Loucy (cell line): ENCODE measurements at regions not wholly inside any gene's neighbourhood (a gene's known extent, or its start where the extent isn't known, plus 50 kb on each side); places are given as distances from the start of the nearest gene placed in this dataset.

Experiments
- H2AFZ ChIP-seq: fragments of 200-600 bp; sonication (generic); 2 replicates; pipeline ENCODE4 v1.6.0; 2016; ENCODE audit warnings: antibody characterized with exemption, mild to moderate bottlenecking, low read length, moderate library complexity
- H3F3A ChIP-seq: fragments of 200-600 bp; 2 replicates; pipeline ENCODE4 v1.6.0; 2016; ENCODE audit warnings: antibody characterized with exemption, low read depth, mild to moderate bottlenecking
- H3K27me3 ChIP-seq: fragments of 200-600 bp; sonication (generic); 2 replicates; pipeline ENCODE4 v1.6.1; 2014; ENCODE audit warnings: low read length, mild to moderate bottlenecking; ENCODE audit not compliant: insufficient read depth, poor library complexity, severe bottlenecking
- H3K36me3 ChIP-seq: fragments of 200-600 bp; sonication (generic); 2 replicates; pipeline ENCODE4 v1.6.1; 2016; ENCODE audit warnings: low read length; ENCODE audit not compliant: insufficient read depth
- H3K4me1 ChIP-seq: fragments of 200-600 bp; sonication (generic); 2 replicates; pipeline ENCODE4 v1.5.1; 2014; ENCODE audit warnings: low read length, mild to moderate bottlenecking; ENCODE audit not compliant: insufficient read depth, poor library complexity, severe bottlenecking
- H3K4me2 ChIP-seq: fragments of 200-600 bp; sonication (generic); 2 replicates; pipeline ENCODE4 v1.6.0; 2014; ENCODE audit warnings: antibody characterized with exemption, low read length, low read depth, mild to moderate bottlenecking; ENCODE audit not compliant: poor library complexity, severe bottlenecking
- H3K4me3 ChIP-seq: fragments of 200-600 bp; sonication (generic); 2 replicates; pipeline ENCODE4 v1.5.1; 2014; ENCODE audit warnings: low read length, mild to moderate bottlenecking, mixed read lengths; ENCODE audit not compliant: poor library complexity, severe bottlenecking
- H3K79me2 ChIP-seq: fragments of 200-600 bp; sonication (generic); 2 replicates; pipeline ENCODE4 v1.6.1; 2014; ENCODE audit warnings: low read length; ENCODE audit not compliant: insufficient read depth
- H3K9ac ChIP-seq: fragments of 200-600 bp; sonication (generic); 2 replicates; pipeline ENCODE4 v1.6.0; 2014; ENCODE audit warnings: mild to moderate bottlenecking, low read depth, low read length, moderate library complexity; ENCODE audit not compliant: poor library complexity, severe bottlenecking
- H3K9me2 ChIP-seq: fragments of 200-600 bp; sonication (generic); replicated peaks from 2 replicates; pipeline ENCODE4 v1.6.1; 2016; ENCODE audit warnings: low read depth, low read length, mixed read lengths
- H3K9me3 ChIP-seq: fragments of 200-600 bp; sonication (generic); 2 replicates; pipeline ENCODE4 v1.6.1; 2014; ENCODE audit warnings: mild to moderate bottlenecking, antibody characterized with exemption, low read length, low read depth; ENCODE audit not compliant: insufficient read depth
- H4K20me1 ChIP-seq: fragments of 200-600 bp; sonication (generic); 2 replicates; pipeline ENCODE4 v1.6.0; 2014; ENCODE audit warnings: antibody characterized with exemption, low read length, mild to moderate bottlenecking; ENCODE audit not compliant: insufficient read depth, poor library complexity, severe bottlenecking
- CTCF ChIP-seq: fragments of 200-600 bp; sonication (generic); conservative IDR thresholded peaks from 2 replicates; pipeline ENCODE4 v1.5.1; 2014; ENCODE audit warnings: mild to moderate bottlenecking, antibody characterized with exemption, low read length
- EZH2phosphoT487 ChIP-seq: fragments of 200-600 bp; IDR thresholded peaks from 2 replicates; pipeline ENCODE4 v1.6.1; 2018; ENCODE audit warnings: antibody characterized with exemption, mild to moderate bottlenecking, moderate library complexity, borderline replicate concordance

- no peak for TF ChIP-seq EZH2phosphoT487
- no peak for TF ChIP-seq CTCF
- Histone ChIP-seq H3K9me3 (no peaks in the 10 kb centered on the region), H3F3A (no peaks in the 10 kb centered on the region), H3K4me1 (no peaks in the 10 kb centered on the region), H3K9ac (no peak overlapping the region), H3K27me3 (no peaks in the 10 kb centered on the region), H4K20me1 (no peaks in the 10 kb centered on the region), H3K79me2 (no peaks in the 10 kb centered on the region), H3K9me2 (no peaks in the 10 kb centered on the region), H3K36me3 (no peaks in the 10 kb centered on the region), H3K4me3 (no peak overlapping the region), H2AFZ (no peak overlapping the region), H3K4me2 (no peak overlapping the region)
Observed at GRCh38 chr5:124438026-124438902, 308.2 kb downstream of the ZNF608 start.

GRCh38 chr5:124436294-124436693 lies 310.1 kb downstream of the ZNF608 start:
- Histone ChIP-seq H3K79me2 (no peaks in the 10 kb centered on the region), H3K9me3 (no peaks in the 10 kb centered on the region), H3K27me3 (no peaks in the 10 kb centered on the region), H3K4me3 (no peak overlapping the region), H3K4me2 (no peak overlapping the region), H2AFZ (no peak overlapping the region), H3K4me1 (no peaks in the 10 kb centered on the region), H3F3A (no peaks in the 10 kb centered on the region), H3K9ac (no peak overlapping the region), H4K20me1 (no peaks in the 10 kb centered on the region), H3K9me2 (no peaks in the 10 kb centered on the region), H3K36me3 (no peaks in the 10 kb centered on the region)
- TF ChIP-seq CTCF (no peak), EZH2phosphoT487 (no peak)

GRCh38 chr5:124433170-124433569 lies 313.3 kb downstream of the ZNF608 start:
- TF ChIP-seq CTCF, result no peak
- no peak for TF ChIP-seq EZH2phosphoT487
- Histone ChIP-seq H3F3A (no peaks in the 10 kb centered on the region), H3K36me3 (no peaks in the 10 kb centered on the region), H3K4me3 (no peak overlapping the region), H4K20me1 (no peaks in the 10 kb centered on the region), H3K27me3 (no peaks in the 10 kb centered on the region), H3K79me2 (no peaks in the 10 kb centered on the region), H3K9me3 (no peaks in the 10 kb centered on the region), H3K4me1 (no peaks in the 10 kb centered on the region), H3K4me2 (no peak overlapping the region), H3K9ac (no peak overlapping the region), H2AFZ (no peak overlapping the region), H3K9me2 (no peaks in the 10 kb centered on the region)
